DMS153 (cell line): ENCODE measurements at regions not wholly inside any gene's neighbourhood (a gene's known extent, or its start where the extent isn't known, plus 50 kb on each side); places are given as distances from the start of the nearest gene placed in this dataset.

ENCODE experiments used
- DNase-seq: peaks from one replicate; lab custom pipeline; 2025; lab: John Stamatoyannopoulos, UW

DNA sequence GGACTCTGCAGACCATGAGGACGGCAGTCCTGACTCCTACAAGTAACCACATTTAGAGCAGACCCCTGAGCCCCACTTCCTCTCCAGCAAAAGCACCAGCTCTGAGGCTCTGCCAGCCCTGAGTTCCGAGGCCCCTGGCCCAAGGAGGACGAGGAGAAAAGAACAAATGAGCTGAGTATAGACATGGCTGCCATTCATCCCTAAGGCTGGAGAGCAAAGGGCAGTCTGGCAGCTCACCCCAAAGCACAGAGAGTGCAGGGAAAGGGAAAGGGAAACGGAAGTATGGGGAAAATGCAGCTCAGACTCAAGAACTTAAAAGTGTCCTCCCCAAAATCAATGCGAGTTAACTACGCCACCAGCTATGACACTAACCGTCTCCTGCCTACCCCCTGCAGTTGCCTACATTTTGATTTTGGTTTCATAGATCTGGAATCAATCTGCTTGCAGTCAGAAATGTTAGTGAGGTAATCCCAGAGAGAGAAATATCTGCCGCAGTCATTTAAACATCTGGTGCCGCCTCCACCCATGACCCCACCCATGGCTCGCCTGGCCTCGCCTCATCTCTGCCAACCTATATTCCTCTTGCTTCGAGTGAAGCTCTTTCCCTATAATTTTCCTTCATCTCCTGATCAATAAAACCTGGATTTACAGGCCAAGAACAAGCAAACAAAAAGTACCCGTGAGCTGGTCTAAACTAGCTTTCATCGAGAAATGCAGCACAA lies 49.6 kb upstream of the AFDN start:
- no peak for DNase-seq
